BJ (cell line): ENCODE measurements at regions not wholly inside any gene's neighbourhood (a gene's known extent, or its start where the extent isn't known, plus 50 kb on each side); places are given as distances from the start of the nearest gene placed in this dataset.

Source experiments
- CTCF ChIA-PET: fragments of 350-600 bp; formaldehyde crosslinking; extraction: SDS; loops from one replicate; lab custom pipeline; 2021; ENCODE audit warnings: antibody characterized with exemption, inconsistent platforms; lab: Yijun Ruan, JAX
- POLR2A ChIA-PET: fragments of 300-600 bp; sonication (Branson Sonifier 250); formaldehyde crosslinking; extraction: SDS; loops from one replicate; lab custom pipeline; 2021; ENCODE audit warnings: antibody characterized with exemption; lab: Charles Lee
- DNase-seq: peaks from one replicate; pipeline ENCODE4 v3.0.0-alpha.2; 2011; ENCODE audit warnings: low read depth
- H3K27me3 ChIP-seq: 2 replicates; pipeline ENCODE4 v1.6.0; 2011; ENCODE audit warnings: low read length; ENCODE audit not compliant: control insufficient read depth, insufficient read depth
- H3K36me3 ChIP-seq: 2 replicates; pipeline ENCODE4 v1.5.1; 2011; ENCODE audit warnings: low read length; ENCODE audit not compliant: control insufficient read depth, insufficient read depth
- H3K4me3 ChIP-seq: 2 replicates; pipeline ENCODE4 v1.5.1; 2011; ENCODE audit warnings: low read depth, mild to moderate bottlenecking, control low read depth, low read length
- CTCF ChIP-seq: IDR thresholded peaks from 2 replicates; pipeline ENCODE4 v1.5.1; 2011; ENCODE audit warnings: low read depth, mild to moderate bottlenecking, control low read depth, inconsistent platforms, low read length, moderate library complexity; ENCODE audit not compliant: insufficient read depth

GRCh38 chr2:118650327-118650726 lies 197.1 kb downstream of the EN1 start:
- H3K36me3 ChIP-seq = no peaks in the 10 kb centered on the region
- ChIA-PET CTCF (no interaction called here), POLR2A (no interaction called here)
- DNase-seq = no peak
- H3K27me3 ChIP-seq = 0 out of 2 replicates have a peak, but pooled peaks cover 2% of the 10 kb centered on the region
- no peak overlapping the region for H3K4me3 ChIP-seq
- no peak for TF ChIP-seq CTCF

DNA sequence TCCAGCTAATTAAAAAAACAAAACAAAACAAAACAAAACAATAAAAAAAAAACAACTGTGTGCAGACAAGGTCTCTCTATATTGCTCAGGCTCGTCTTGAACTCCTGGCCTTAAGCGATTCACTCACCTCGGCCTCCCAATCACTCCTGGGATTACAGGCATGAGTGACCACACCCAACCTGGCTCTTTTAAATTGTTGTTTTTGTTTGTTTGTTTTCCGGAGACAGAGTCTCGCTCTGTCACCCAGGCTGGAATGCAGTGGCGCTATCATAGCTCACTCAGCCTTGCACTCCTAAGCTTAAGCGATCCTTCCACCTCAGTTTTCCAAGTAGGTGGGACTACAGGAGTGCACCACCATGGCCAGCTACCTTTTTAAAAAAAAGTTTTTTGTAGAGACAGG lies 201.6 kb downstream of the EN1 start:
- POLR2A ChIA-PET = interaction anchor here (0.6 kb wide), 1 partner anchor 65 kb away, joined by 9 read pairs; no protein-coding TSS in a partner anchor
- no peaks in the 10 kb centered on the region for H3K36me3 ChIP-seq
- TF ChIP-seq CTCF = no peak
- no peak overlapping the region for H3K4me3 ChIP-seq
- H3K27me3 ChIP-seq = peaks cover 3% of the 10 kb centered on the region; the same call in 1 of the 2 replicates
- CTCF ChIA-PET = no interaction called here
- no peak for DNase-seq

DNA sequence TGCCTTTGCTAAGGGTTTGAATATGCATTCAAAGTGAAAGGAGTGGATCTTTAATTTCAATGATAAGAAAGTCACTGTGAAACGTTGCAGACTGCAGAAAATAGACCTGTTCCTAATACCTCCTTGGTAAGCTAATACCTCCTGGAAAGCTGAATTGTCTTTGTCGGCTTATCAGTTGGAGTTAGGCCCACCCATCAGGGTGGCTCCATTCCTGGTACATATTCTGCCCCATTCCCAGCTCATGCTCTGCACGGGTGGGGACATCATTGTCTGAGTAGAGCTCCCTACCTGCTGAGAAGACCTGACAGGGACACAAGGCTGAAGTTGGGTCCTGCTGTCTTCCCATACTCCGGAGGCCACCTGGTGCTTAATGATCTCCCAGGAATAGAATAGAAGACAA lies 203.3 kb downstream of the EN1 start:
- no peak overlapping the region for H3K4me3 ChIP-seq
- TF ChIP-seq CTCF = no peak
- peaks cover 2% of the 10 kb centered on the region; the same call in 1 of the 2 replicates for H3K27me3 ChIP-seq
- DNase-seq = no peak
- ChIA-PET POLR2A (no interaction called here), CTCF (no interaction called here)
- no peaks in the 10 kb centered on the region for H3K36me3 ChIP-seq

- Histone ChIP-seq H3K4me3 (no peak overlapping the region), H3K36me3 (no peaks in the 10 kb centered on the region), H3K27me3 (peaks cover 2% of the 10 kb centered on the region; the same call in 1 of the 2 replicates)
- no peak for DNase-seq
- POLR2A ChIA-PET = no interaction called here
- no peak for TF ChIP-seq CTCF
- CTCF ChIA-PET = no interaction called here
Observed at GRCh38 chr2:118643294-118643693, 204.2 kb downstream of the EN1 start.

- Histone ChIP-seq H3K4me3 (no peak overlapping the region), H3K27me3 (peaks cover 2% of the 10 kb centered on the region; the same call in 1 of the 2 replicates), H3K36me3 (no peaks in the 10 kb centered on the region)
- ChIA-PET CTCF (interaction anchor here (1.7 kb wide), 1 partner anchor 22 kb away, joined by 6 read pairs; no protein-coding TSS in a partner anchor), POLR2A (no interaction called here)
- DNase-seq = no peak
- TF ChIP-seq CTCF = no peak
Observed at GRCh38 chr2:118642501-118642900, 204.9 kb downstream of the EN1 start.
